CD4-positive, alpha-beta T cell treated with Interleukin-15 for 1 hour (primary cell): ENCODE measurements at regions not wholly inside any gene's neighbourhood (a gene's known extent, or its start where the extent isn't known, plus 50 kb on each side); places are given as distances from the start of the nearest gene placed in this dataset.

Experiments used
- DNase-seq: peaks from one replicate; pipeline ENCODE4 v3.0.0-alpha.2; 2020

GRCh38 chr21:39124681-39125251, 58.5 kb downstream of the PSMG1 start:
- DNase-seq, result no peak

- no peak for DNase-seq
Observed at GRCh38 chr21:39123375-39123774, 59.9 kb downstream of the PSMG1 start.

GRCh38 chr21:39121600-39122355, 61.5 kb downstream of the PSMG1 start:
- no peak for DNase-seq

GRCh38 chr21:39120876-39121599, 62.2 kb downstream of the PSMG1 start:
- DNase-seq, result no peak

GRCh38 chr21:39119891-39120290, 63.4 kb downstream of the PSMG1 start:
- DNase-seq, result no peak

- no peak for DNase-seq
Observed at GRCh38 chr21:39118604-39119215, 64.5 kb downstream of the PSMG1 start.

- no peak for DNase-seq
Observed at GRCh38 chr21:39118061-39118460, 65.2 kb downstream of the PSMG1 start.

- DNase-seq, result no peak
Observed at GRCh38 chr21:39117440-39117970, 65.7 kb downstream of the PSMG1 start.

- no peak for DNase-seq
Observed at GRCh38 chr21:39116761-39117439, 66.4 kb downstream of the PSMG1 start.

GRCh38 chr21:39115576-39116235, 67.5 kb downstream of the PSMG1 start:
- DNase-seq, result no peak

GRCh38 chr21:39114871-39115575, 68.2 kb downstream of the PSMG1 start:
- DNase-seq, result no peak

GRCh38 chr21:39111931-39112550, 71.2 kb downstream of the PSMG1 start:
- DNase-seq, result no peak

- DNase-seq, result no peak
Observed at GRCh38 chr21:39110431-39110830, 72.8 kb downstream of the PSMG1 start.

GRCh38 chr21:39109596-39110210, 73.5 kb downstream of the PSMG1 start:
- no peak for DNase-seq

GRCh38 chr21:39109163-39109530, 74.1 kb downstream of the PSMG1 start:
- DNase-seq, result no peak

GRCh38 chr21:39108291-39109162, 74.7 kb downstream of the PSMG1 start:
- no peak for DNase-seq

- no peak for DNase-seq
Observed at GRCh38 chr21:39107739-39108138, 75.5 kb downstream of the PSMG1 start.

- DNase-seq, result no peak
Observed at GRCh38 chr21:39106881-39107462, 76.3 kb downstream of the PSMG1 start.

GRCh38 chr21:39105836-39106235, 77.4 kb downstream of the PSMG1 start:
- no peak for DNase-seq
